Retina (tissue), 1 donor: ENCODE measurements at regions not wholly inside any gene's neighbourhood (a gene's known extent, or its start where the extent isn't known, plus 50 kb on each side); places are given as distances from the start of the nearest gene placed in this dataset.

ENCODE experiments used
- DNase-seq: peaks from one replicate; pipeline ENCODE4 v3.0.0-alpha.2; 2016

DNA sequence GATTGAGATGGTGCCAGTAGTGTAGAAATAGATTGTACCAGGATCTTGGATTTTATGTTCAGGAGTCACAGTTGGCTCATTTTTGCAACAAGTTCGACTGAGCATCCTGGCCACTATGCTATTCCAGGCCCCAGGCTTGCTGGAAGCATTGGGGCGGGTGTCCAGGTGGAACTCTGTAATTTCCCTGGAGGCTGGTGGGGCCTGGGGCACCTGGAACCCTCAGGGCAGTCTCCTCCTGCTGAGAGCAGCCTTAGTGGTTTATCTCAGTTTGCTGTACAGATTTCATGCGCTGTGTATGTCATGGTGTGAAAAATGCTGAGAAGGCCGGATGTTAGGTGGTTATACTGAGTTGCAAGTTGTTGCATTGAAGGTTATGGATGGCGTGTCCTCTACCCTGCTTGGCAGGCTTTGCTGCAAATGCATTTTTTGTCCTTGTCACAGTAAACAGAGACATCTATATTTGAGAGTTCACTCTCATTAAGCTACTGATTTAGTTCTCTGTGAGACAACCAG is 135.1 kb upstream of the MYLIP start:
- no peak for DNase-seq

DNA sequence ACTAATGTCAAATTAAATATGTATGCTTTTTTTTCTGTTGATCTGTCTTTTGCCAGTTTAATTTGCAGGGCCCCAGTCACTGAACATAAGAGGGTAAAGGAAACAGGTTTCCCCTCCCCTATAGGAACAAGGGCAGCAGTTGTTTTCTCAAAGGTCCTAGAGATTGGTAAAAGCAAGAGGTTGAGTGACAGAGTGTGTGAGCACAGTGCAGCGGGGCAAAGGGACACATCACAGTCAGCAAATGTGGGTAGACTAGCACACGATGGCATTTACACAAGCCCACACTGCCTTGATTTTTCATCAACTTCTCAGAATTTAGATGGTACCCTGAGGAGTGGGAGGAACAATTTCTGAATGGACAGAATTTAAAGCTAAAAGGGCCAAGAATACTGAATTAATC is 138.7 kb upstream of the MYLIP start:
- DNase-seq, result no peak

DNA sequence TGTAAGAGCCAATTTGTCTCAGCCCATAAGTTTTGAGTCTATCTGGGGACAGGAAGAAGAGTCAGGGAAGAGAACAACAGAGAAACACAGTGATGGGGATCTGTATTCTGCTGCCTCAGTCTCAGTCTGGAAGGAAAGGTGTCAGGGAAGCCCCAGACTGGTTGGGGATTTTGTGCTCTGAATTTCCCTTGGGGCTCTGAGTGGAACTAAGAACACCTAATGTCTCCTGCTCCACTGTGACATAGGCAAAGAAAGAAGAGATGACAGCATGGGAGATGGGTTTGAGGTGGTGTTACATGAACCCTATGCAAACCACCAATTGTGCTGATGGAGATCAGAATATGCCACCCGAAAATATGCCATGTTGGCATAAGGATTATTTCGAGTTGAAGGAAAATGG is 139.5 kb upstream of the MYLIP start:
- DNase-seq, result no peak

DNA sequence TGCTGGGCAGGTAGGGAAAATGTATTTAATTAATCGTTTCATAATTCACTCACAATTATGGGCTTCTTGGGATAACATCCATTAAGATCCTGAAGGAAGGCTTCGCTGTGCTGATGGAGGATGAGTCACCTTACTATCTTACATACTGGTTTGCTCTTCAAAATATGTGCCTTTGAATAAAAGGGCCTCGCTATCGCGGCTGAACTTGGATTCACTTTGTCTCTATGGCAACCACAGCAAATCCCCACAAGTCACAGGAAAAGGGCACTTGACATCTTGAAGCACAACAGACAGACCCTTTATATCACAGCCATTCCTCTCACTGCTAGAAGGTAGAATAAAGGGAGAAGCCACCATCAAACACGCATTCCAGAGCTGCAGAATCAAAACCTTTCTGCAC is 141.3 kb upstream of the MYLIP start:
- peak; percentile 22 for DNase-seq

DNA sequence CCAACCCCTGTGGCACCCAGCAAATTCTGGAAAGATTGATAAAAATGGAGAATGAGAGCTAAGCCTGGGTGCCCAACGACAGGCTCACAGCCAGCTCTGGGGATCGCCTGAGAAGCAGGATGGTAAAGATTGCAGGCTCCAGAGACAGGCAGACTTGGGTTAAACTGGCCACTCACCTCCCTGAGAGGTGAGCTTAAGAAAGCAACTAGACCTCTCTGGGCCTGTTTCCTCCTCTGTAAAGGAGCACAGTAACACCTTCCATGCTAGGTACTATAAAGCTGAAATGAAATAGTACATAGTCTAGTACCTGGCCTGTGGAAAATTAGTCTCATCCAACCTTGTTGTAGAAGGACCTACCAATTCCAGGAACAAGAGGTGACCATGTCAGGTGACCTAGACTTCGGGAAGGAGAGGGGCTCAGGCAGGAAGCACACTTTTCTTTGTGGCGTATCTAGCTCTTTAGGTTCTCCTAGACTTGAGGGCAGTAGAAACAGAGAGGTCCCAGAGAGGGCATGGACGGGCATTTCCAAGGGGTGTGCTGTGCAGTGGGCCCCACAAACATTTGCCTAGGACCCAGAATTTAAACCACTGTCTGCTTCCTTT is 142.8 kb upstream of the MYLIP start:
- DNase-seq, result no peak

DNA sequence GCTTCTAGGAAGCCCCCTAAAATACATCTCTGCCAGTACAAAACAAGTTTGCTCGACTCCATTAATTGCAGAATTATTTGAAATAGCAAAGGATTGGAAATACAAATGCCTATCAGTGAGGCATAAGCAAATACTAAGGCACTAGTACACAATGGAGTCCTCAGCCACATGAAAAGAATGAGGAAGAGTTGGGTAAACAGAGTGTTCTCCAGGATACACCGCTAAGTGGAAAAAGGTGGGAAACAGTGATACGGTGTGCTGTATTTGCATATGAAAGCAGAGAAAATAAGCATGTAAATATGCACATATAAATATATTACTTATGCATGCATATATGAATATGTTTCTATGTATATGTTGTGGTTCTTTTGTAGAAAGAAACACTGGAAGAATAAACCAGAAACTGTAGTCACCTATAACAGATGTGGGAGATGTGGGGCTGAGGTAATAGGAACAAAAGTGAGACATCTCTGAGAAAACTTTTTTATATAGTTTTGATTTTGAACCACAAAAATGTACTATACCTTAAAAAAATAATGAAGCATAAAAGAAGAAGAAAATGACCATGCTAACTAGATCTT is 143.4 kb upstream of the MYLIP start:
- DNase-seq, result no peak

DNA sequence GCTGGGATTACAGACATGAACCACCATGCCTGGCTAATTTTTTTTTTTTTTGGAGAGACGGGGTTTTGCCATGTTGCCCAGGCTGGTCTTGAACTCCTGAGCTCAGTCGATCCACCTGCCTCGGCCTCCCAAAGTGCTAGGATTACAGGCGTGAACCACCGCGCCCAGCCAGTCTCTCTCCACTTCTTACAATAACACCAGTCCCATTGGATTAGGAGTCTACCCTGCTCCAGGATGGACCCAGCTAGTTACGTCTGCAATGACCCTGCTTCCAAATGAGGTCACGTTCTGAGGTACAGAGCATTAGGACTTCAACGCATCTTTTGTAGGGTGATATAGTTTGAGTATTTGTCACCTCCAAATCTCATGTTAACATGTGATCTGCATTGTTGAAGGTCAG is 146.9 kb upstream of the MYLIP start:
- no peak for DNase-seq

DNA sequence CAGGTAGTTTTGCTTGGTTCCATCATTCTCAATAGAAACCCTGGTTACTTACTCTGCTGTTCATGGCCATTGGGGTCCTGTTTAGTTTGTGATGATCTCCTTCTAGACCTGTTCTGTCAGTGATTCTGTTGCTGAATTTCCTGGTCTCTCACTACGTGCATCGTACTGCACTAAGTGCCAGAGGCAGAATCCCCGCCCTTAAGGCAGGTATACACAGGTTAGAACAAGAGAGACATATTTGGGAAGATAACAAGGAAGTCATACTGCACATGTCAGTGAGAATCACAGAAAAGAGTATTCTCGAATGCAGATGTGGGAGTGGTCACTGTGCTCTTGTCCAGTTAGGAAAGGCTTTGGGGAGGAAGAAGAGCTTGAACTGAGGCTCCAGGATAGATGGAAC is 148.1 kb upstream of the MYLIP start:
- no peak for DNase-seq

DNA sequence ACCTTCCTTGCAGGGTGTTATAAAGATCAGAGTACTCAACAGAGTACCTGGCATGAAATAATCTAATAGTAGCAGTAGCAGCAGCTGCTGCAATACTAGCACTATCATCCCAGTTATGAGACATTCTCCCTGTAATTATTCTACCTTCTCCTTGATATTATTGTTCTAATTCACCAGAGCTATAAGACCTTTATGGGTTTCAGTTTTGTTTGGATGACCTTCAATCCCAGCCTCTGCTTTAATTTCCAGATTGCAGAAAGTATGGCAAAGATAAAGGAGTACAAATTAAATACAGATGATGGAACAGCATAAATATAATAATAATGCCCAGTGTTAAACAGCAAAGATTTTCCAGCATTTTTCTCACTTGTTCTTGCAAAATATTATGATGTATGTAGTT is 150.5 kb upstream of the MYLIP start:
- DNase-seq, result no peak

DNA sequence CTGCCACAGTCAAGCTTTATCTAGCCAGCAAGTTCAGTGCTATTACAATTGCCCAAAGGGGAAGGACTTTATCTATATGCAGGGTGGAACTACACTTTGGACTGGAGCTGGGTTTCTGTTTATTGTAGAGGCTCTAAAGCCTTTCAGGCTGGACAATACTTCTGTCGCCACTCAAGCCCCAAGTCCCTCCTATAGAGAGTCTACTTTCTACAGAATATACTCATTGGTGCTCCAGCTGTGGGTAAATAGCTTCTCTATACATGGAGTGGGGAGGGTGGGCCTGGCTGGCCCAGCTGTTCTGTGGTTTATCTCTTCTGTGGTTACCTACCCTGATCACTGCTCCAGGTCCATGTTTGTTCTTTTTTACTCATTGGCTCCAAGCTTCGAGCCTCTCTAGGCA is 151.8 kb upstream of the MYLIP start:
- no peak for DNase-seq

DNA sequence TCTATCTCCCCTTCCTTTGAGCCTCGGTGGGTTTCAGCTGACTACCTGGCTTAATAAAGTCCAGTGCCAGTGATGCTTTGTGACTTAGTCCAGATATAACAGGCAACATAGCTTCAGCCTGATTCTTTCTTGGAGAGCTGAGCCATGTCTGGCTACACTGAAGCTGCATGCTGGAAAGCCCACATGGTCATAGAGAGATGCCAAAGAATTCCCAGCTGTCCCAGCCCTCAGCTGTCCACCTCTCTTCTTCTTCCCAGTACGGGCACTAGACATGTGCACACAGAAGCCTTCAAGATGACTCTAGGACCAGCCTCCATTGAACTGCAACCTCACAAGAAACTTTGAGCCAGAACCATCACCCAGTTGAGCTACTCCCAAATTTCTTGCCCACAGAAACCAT is 154.1 kb upstream of the MYLIP start:
- no peak for DNase-seq

DNA sequence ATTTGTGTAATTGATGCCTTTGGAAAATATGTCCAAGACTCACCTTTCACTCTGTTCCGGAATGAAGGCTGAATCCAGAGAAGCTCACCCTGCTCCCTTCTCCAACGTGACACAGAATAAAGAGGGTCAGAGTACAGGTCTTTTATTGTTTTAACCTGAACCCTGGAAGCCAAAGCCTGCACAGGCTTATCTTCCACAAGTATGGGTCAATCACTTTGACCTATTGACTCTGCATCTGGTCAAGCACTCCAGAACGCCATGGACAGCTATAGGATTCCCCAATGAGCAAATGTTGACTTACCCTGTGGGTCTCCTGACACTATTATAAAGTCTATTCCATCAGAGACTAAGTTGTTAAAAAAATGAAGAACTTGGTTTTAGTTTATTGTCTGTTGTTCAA is 158.4 kb upstream of the MYLIP start:
- no peak for DNase-seq

DNA sequence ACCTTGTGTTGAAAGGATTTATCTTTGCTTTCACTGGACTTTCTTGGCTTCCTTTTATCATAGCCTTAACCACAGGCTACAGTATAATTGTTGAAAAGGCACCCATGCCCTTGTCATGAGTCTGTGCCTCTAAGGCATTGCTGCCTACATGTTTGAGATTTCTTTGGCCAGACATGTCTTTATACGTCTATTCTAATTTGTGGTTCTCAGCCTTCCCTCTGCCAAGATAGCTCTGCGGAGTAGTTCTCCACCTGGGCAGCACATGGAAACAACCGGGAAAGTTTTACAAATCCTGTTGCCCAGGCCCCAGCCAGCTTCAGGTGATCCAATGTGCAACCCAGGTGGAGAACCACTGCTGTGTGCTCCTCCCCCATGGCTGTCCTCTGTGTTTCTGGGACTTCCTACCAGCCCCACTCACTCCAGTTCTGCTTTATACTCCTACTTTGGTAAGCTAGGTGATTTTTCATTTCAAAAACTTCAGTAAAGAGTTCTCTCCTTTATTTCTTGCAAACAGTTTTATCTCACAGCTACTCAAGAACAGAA is 159.6 kb upstream of the MYLIP start:
- no peak for DNase-seq

DNA sequence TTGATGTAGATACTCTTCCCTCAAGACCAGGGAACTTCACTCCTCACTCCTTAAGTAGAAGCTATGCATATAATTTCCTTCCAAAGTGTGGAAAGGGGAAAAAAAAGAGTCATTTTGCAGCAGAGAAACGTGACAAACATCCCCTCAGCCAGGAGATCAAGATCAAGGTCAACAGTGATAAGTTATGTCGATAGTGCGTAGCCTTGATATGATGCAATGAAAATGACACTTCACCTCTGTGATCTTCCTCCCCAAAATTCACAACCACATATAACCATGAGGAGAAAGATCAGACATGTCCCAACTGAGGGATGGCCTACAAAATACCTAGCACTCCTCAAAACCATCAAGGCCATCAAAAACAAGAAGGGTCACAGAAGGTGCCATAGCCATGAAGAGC is 160.4 kb upstream of the MYLIP start:
- no peak for DNase-seq

DNA sequence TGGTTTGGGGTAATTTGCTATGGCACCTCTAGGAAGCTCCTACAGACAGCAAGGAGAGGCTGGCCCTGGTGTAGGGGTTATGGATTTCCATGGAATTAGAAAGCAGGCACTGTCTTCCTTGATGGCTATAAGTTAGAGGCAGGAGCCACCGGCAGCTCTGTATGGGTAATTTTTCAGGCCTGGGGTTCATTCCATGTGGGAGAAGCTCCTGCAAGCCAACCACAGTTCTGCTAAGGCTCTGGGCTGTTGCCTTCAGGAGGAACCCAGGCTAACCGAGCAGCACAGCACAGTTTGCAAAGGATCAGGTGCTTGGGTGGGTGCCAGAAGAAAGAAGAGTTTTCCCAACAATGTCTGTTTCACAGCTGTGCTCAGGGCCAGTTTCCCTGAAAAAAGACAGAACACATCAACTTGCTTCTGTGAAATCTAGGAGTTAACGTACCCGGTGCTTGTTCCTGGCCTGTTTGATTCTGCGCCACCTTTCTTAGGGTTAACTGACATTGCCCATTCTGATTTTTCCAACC is 162.8 kb upstream of the MYLIP start:
- DNase-seq, result no peak

DNA sequence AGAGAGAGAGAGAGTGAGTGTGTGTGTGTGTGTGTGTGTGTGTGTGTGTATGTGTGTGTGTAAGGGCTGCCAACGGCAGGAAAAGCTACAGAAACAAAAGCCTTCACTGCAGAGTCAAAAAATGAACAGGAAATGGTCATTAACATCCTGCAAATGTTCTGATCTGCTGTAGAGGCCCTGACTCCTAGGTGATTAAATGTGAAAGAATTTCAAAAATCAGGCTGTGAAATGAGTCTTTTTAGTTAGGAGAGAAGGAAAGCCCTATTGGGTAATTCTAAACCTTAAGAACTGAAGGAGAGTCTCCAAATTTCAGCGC is 166.5 kb upstream of the MYLIP start:
- no peak for DNase-seq

DNA sequence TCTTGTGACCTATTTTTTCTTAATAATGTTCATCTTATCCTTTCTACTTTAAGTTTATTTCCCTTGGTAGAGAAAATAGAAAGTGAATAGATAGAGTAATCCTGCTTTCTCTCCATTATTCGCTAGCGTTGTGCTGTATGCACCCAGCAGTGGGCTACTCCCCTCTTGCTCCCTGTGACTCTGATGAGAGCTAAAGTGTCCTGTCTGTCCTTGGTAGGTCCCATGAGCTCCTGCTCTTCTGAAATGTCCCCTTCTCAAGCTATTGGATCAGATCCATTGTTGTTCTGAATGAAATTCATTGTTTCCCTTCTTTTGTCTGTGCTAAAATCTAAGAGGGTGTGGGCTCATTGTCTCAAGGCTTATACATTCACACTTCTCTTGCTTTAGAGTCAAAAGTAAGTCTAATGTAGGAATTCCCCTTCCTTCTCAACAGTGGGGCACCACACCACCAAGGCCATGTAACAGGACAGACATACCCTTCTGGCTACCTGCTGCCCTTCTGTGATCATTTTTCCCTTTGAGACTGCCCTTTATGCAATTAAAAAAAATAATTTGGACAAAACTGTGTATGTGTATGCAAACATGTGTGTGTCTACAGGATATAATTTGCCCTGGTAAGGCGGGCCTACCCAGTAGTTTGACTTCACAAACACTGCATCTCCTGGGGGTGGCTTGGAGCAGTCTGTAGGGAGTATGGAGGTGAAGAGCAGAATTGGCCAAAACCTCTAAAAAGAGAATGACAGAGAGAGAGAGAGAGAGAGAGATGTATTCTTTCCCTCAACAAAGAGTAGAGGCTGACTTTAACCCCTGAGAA is 167.0 kb upstream of the MYLIP start:
- DNase-seq, result no peak

DNA sequence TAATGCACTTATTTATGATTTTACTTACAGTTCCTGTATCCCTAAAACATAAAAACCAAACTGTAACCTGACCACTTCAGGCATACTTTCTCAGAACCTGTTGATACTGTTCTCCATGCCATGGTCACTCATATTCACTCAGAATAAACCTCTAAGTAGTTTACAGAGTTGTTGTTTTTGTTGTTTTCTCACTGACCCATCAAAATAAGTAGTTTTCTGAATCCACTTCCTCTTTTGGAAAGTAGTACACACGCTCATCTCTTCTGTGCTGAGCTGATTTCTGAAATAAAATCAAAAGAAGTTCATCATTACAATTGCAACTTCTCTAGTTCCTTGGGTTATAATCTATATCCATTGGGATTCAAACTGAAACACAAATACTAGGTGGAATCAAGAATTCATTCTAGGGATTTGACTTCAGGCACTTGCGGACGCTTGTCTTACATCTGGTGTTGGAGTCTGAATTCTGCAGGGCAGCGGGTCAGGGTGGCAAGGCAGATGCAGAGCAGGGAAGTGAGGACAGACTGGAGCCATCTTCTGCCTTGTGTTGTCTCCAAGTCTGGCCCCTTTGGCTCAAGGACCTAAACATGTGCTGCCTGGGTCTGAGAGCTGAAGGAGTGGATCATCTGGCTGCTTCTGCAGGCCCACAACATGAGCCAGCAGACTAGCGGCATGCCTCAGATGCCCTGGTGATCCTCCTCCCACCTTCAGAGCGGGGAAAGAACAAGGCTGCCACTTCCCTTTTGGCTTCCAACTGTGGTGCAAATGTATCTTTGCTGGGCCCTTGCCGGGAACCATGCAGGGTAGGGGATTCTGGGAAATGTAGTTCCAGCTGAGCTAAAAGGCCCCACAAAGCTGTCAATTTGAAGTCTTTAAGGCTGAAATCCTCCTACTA is 167.9 kb upstream of the MYLIP start:
- no peak for DNase-seq

DNA sequence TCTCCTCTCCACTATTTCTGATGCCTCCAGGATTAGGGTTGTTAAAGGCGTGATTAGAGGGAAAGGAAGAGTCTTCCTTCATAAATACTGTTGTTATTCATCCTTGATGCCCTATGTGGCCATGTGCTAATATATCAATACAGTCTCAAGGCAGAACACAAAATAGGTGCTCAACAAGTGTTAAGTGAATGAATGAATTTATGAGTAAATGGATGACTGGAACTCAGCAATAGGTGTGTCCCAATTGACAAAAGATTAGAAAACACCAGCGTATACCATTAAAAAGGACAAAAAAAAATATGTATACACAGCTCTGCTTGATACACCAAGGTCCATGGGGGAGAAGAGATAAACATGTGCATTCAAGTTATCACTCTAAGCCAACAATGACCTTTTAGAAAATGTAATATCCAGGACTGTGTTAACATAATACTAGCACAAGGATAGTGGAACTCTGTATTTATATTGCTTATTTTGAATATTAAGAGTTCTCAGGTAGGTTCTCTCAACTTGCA is 171.2 kb upstream of the MYLIP start:
- no peak for DNase-seq

DNA sequence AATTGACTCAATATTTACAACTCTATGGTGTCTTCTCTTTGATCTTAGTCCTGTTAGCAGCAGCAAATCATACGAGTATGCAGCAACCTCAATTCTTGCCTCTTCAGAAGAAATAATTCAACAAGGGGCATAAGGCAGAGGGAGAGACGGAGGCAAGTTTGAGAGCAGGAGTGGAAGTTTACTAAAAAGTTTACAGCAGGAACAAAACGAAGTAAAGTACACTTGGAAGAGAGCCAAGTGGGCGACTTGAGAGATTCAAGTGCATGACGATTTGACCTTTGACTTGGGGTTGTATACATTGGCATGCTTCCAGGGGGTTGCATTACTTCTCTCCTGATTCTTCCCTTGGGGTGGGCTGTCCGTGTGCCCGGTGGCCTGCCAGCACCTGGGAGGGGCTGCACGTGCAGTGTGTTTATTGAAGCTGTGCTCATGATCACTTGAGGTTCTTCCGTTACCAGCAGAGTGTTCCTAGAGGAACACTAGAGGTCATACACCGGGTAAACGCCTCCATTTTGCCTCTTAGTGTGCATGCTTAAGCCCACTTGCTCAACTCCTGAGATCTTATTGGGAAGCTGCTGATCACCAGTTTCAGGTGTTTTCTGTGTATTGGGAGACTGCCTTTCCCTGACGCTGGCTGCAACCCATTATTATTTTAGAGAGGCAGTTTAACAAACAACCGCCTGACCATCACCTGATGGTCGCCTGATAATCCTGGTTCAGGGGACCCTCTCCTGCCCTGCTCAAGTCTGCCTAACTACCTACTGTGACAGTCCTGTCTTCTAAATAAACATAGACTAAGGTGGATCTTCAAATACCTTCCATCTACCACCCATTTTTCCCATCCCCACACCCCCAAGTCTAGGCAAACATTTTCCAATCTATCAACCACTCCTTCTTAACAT is 172.4 kb upstream of the MYLIP start:
- no peak for DNase-seq

DNA sequence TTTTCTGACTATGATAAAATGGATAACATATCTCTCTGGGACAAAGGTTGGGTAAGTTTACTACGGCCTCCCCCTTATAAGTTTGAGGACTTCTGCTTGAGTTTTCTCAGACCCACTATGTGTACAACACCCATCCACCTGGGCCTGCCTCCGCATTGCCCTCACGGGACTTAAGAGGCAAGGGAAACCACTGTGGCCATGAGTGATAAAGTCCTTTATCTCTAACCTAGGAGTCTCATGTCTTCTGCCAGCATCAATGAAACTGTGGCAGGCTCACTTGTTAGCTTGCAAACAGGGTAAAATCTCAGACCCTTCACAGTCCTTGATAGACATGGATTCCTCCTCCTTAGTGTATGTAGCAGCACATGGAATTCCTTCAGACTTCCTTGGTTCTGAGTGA is 173.4 kb upstream of the MYLIP start:
- DNase-seq, result no peak
